MCF 10A (cell line): ENCODE measurements at regions not wholly inside any gene's neighbourhood (a gene's known extent, or its start where the extent isn't known, plus 50 kb on each side); places are given as distances from the start of the nearest gene placed in this dataset.

Experiments
- BruUV-seq: library from RNA; stranded (reverse); fragments of 400-500 nt; replicated peaks from 2 replicates; lab custom pipeline; 2021; lab: Mats Ljungman, UMichigan
- CTCF ChIA-PET: fragments of 300-600 bp; sonication (Branson Sonifier 250); formaldehyde crosslinking; extraction: SDS; loops from one replicate; lab custom pipeline; 2021; ENCODE audit warnings: antibody characterized with exemption, inconsistent platforms; lab: Yijun Ruan, JAX
- POLR2A ChIA-PET: fragments of 300-600, 350-650 bp; sonication (Branson Sonifier 250); formaldehyde crosslinking; extraction: SDS; loops from one replicate; lab custom pipeline; 2020; ENCODE audit warnings: antibody characterized with exemption, inconsistent platforms; lab: Yijun Ruan, JAX
- DNase-seq: peaks from one replicate; pipeline ENCODE4 v3.0.0-alpha.2; 2018; ENCODE audit not compliant: unreplicated experiment
- H3K27ac Mint-ChIP-seq: one replicate; pipeline ENCODE4 v1.8.0; 2022; ENCODE audit warnings: mild to moderate bottlenecking, low read depth, mixed read lengths; ENCODE audit not compliant: unreplicated experiment
- H3K27me3 Mint-ChIP-seq: one replicate; pipeline ENCODE4 v1.8.0; 2022; ENCODE audit warnings: mixed read lengths; ENCODE audit not compliant: insufficient read depth, unreplicated experiment
- H3K36me3 Mint-ChIP-seq: one replicate; pipeline ENCODE4 v1.8.0; 2022; ENCODE audit warnings: mild to moderate bottlenecking, moderate library complexity, mixed read lengths; ENCODE audit not compliant: insufficient read depth, unreplicated experiment
- H3K4me1 Mint-ChIP-seq: one replicate; pipeline ENCODE4 v1.8.0; 2022; ENCODE audit warnings: mixed read lengths; ENCODE audit not compliant: insufficient read depth, unreplicated experiment
- H3K4me3 Mint-ChIP-seq: one replicate; pipeline ENCODE4 v1.8.0; 2022; ENCODE audit warnings: mild to moderate bottlenecking, moderate library complexity, mixed read lengths; ENCODE audit not compliant: unreplicated experiment
- H3K9me3 Mint-ChIP-seq: one replicate; pipeline ENCODE4 v1.8.0; 2022; ENCODE audit warnings: mixed read lengths; ENCODE audit not compliant: unreplicated experiment
- CTCF ChIP-seq: fragments of 200-600 bp; IDR thresholded peaks from one replicate; pipeline ENCODE4 v1.8.0; 2022; ENCODE audit warnings: antibody characterized with exemption, mild to moderate bottlenecking; ENCODE audit not compliant: unreplicated experiment
- intact Hi-C: fragments of 100-400 bp; cut with micrococcal nuclease; formaldehyde crosslinking; loops from 2 replicates; pipeline ENCODE4 v1.14.1; 2022

GRCh38 chr12:75756771-75757170, 245.4 kb upstream of the KRR1 start:
- DNase-seq, result no peak
- H3K27me3 Mint-ChIP-seq, result no peaks in the 10 kb centered on the region
- CTCF ChIA-PET, result interaction anchor here (0.7 kb wide), 2 partner anchors 9 to 18 kb away, joined by 3 to 4 read pairs; no protein-coding TSS in a partner anchor
- H3K9me3 Mint-ChIP-seq, result no peaks in the 10 kb centered on the region
- POLR2A ChIA-PET, result interaction anchor here (0.6 to 0.9 kb wide), 2 partner anchors 41 to 62 kb away, joined by 3 read pairs; no protein-coding TSS in a partner anchor
- no peak for TF ChIP-seq CTCF
- no TSS peak for BruUV-seq
- H3K27ac Mint-ChIP-seq, result no peak overlapping the region
- no peak overlapping the region for H3K4me3 Mint-ChIP-seq
- H3K36me3 Mint-ChIP-seq, result no peaks in the 10 kb centered on the region
- intact Hi-C loops, result no loop called here
- H3K4me1 Mint-ChIP-seq, result peaks cover 13% of the 10 kb centered on the region

- H3K36me3 Mint-ChIP-seq, result no peaks in the 10 kb centered on the region
- ChIA-PET CTCF (no interaction called here), POLR2A (no interaction called here)
- no peaks in the 10 kb centered on the region for H3K27me3 Mint-ChIP-seq
- H3K4me3 Mint-ChIP-seq, result no peak overlapping the region
- BruUV-seq, result no TSS peak
- H3K27ac Mint-ChIP-seq, result no peak overlapping the region
- no peak for DNase-seq
- intact Hi-C loops, result no loop called here
- TF ChIP-seq CTCF, result no peak
- H3K4me1 Mint-ChIP-seq, result peaks cover 13% of the 10 kb centered on the region
- no peaks in the 10 kb centered on the region for H3K9me3 Mint-ChIP-seq
Observed at GRCh38 chr12:75756111-75756510, 244.7 kb upstream of the KRR1 start.

- ChIA-PET POLR2A (interaction anchor here (1.0 kb wide), 1 partner anchor 165 kb away, joined by 3 read pairs; no protein-coding TSS in a partner anchor), CTCF (interaction anchor here (1.0 kb wide), 1 partner anchor 273 kb away, joined by 3 read pairs; no protein-coding TSS in a partner anchor)
- Mint-ChIP-seq H3K27ac (no peak overlapping the region), H3K36me3 (no peaks in the 10 kb centered on the region), H3K9me3 (no peaks in the 10 kb centered on the region), H3K4me1 (peaks cover 9% of the 10 kb centered on the region), H3K4me3 (no peak overlapping the region), H3K27me3 (no peaks in the 10 kb centered on the region)
- BruUV-seq, result no TSS peak
- no peak for DNase-seq
- no peak for TF ChIP-seq CTCF
- intact Hi-C loops, result no loop called here
Observed at GRCh38 chr12:75754698-75755097, 243.3 kb upstream of the KRR1 start.

- Mint-ChIP-seq H3K4me1 (peaks cover 5% of the 10 kb centered on the region), H3K4me3 (no peak overlapping the region), H3K27ac (no peak overlapping the region), H3K27me3 (no peaks in the 10 kb centered on the region), H3K36me3 (no peaks in the 10 kb centered on the region), H3K9me3 (no peaks in the 10 kb centered on the region)
- no TSS peak for BruUV-seq
- intact Hi-C loops, result no loop called here
- no peak for DNase-seq
- TF ChIP-seq CTCF, result no peak
- POLR2A ChIA-PET, result interaction anchor here (1.0 kb wide), 1 partner anchor 166 kb away, joined by 3 read pairs; no protein-coding TSS in a partner anchor
- CTCF ChIA-PET, result interaction anchor here (1.0 kb wide), 1 partner anchor 274 kb away, joined by 3 read pairs; no protein-coding TSS in a partner anchor
Observed at GRCh38 chr12:75754141-75754540, 242.7 kb upstream of the KRR1 start.
